Endothelial cell of umbilical vein (primary cell): ENCODE measurements at regions not wholly inside any gene's neighbourhood (a gene's known extent, or its start where the extent isn't known, plus 50 kb on each side); places are given as distances from the start of the nearest gene placed in this dataset.

ENCODE experiments used
- CTCF ChIP-seq, 2 donors: IDR thresholded peaks; 1 replicate in 1 of 2; 2 replicates in 1 of 2; pipeline ENCODE4 v1.5.1; 2011; ENCODE audit warnings: low read length in 2 of 2, mild to moderate bottlenecking in 2 of 2, moderate library complexity in 2 of 2, control low read depth in 1 of 2, inconsistent platforms in 1 of 2, low read depth in 1 of 2; ENCODE audit not compliant: insufficient read depth in 1 of 2; ENCODE audit errors: extremely low read depth in 1 of 2
- EZH2 ChIP-seq: IDR thresholded peaks from 2 replicates; pipeline ENCODE4 v1.6.1; 2012; ENCODE audit warnings: borderline replicate concordance, low read depth, mild to moderate bottlenecking, moderate library complexity, low read length, inconsistent platforms; ENCODE audit not compliant: severe bottlenecking
- POLR2A ChIP-seq: IDR thresholded peaks from 2 replicates; pipeline ENCODE4 v1.6.1; 2012; ENCODE audit warnings: low read depth, mild to moderate bottlenecking, control low read depth, low read length
- POLR2AphosphoS5 ChIP-seq: IDR thresholded peaks from 2 replicates; pipeline ENCODE4 v1.6.1; 2012; ENCODE audit warnings: low read depth, mild to moderate bottlenecking, control low read depth, low read length, moderate library complexity; ENCODE audit not compliant: insufficient read depth

GRCh38 chr20:4090756-4091489 lies 57.7 kb upstream of the SMOX start:
- no peak for TF ChIP-seq POLR2AphosphoS5
- no peak for TF ChIP-seq POLR2A
- TF ChIP-seq CTCF (IDR thresholded peaks at IDR 0.05; ENCODE audit: extremely low read depth in 1 of 2, insufficient read depth in 1 of 2, low read depth in 1 of 2, low read length in 2 of 2), result no peak
- TF ChIP-seq EZH2, result no peak
